Glomerular visceral epithelial cell (primary cell): ENCODE measurements at regions not wholly inside any gene's neighbourhood (a gene's known extent, or its start where the extent isn't known, plus 50 kb on each side); places are given as distances from the start of the nearest gene placed in this dataset.
"Not testable (repeated sequence)": the region's sequence is repeated elsewhere in the genome, so short reads cannot be mapped to it uniquely, and the experiment has no call there.

Source experiments
- DNase-seq: peaks from one replicate; pipeline ENCODE4 v3.0.0-alpha.2; 2016; ENCODE audit errors: extremely low spot score

DNA sequence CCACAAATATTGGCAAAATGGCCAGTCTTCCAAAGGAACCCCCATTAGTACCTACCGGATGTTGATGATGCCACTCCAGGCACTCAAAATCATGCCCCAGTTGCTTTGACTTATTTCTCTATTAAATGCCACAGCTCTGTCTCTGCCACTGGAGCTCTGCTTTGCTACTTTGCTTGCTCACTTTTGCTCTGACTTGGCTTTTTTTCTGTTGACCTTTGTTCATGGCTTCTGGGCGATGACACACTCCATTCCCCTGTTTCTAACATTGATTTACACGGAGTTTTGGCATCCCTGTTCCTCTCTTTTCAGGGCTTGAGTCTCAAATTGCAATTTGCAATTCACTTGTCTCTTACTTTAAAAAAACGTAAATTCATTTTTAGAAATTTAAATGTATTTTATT lies 217.1 kb upstream of the SPRY2 start:
- DNase-seq: no peak

- no peak for DNase-seq
These were observed 215.1 kb upstream of the SPRY2 start for GRCh38 chr13:80555796-80556678.

GRCh38 chr13:80552851-80553440 lies 212.0 kb upstream of the SPRY2 start:
- DNase-seq: no peak

- no peak for DNase-seq
These were observed 210.9 kb upstream of the SPRY2 start for GRCh38 chr13:80551650-80552497.

- no peak for DNase-seq
These were observed 210.1 kb upstream of the SPRY2 start for GRCh38 chr13:80550971-80551441.

GRCh38 chr13:80548915-80549314 lies 208.0 kb upstream of the SPRY2 start:
- no peak for DNase-seq

- DNase-seq: no peak
These were observed 207.2 kb upstream of the SPRY2 start for GRCh38 chr13:80547885-80548825.

DNA sequence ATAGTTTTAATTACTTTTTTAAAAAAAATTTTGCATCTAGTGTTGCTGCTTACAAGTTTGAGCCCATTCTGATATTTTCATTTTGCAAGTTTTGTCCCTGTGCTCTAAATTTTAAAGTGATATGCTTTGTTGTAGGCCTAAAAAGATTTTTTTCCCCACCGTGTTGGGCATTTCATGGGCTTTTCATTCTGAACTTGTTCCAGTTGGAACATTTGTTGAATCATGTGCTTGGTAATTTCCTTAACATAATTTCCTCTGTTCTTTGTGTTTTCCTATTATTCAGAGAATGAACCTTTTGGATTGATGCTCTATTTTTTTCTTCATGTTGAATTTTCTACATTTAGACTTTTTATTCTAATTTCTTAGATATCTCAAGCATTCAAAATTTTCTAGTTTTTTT lies 206.4 kb upstream of the SPRY2 start:
- DNase-seq: no peak

GRCh38 chr13:80533175-80533574 lies 192.2 kb upstream of the SPRY2 start:
- DNase-seq: no peak

- DNase-seq: no peak
These were observed 190.0 kb upstream of the SPRY2 start for GRCh38 chr13:80530902-80531301.

DNA sequence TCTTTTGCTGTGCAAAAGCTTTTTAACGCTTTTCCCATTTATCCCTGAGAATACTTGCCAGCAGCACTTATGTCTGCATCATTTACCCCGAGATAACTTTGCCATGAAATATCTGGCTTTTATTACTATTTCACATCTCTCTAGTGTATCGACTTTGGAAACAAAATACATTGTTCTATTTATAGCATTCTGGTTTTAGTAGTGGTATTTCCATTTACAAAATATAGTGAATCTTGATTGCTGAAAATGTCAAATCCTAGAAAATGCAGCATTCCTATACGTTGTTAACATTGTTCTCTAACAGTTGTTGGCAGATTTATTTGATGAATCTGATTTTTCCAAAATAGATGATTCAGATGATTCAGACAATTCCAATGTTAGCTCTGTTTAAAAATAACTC lies 189.3 kb upstream of the SPRY2 start:
- DNase-seq: no peak

DNA sequence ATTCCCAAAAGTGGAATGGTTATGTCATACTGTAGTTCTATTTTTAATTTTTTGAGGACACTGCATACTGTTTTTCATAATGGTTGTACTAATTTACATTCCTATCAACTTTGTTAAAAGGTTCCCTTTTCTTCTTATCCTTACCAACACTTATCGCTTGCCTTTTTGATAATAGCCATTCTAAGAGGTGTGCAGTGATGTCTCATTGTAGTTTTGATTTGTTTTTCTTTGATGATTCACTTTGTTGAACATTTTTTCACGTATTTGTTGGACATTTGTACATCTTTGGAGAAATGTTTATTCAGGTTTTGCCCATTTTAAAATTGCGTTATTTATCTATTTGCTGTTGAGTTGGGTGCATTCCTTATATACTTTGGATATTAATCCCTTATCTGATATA lies 188.8 kb upstream of the SPRY2 start:
- no peak for DNase-seq

DNA sequence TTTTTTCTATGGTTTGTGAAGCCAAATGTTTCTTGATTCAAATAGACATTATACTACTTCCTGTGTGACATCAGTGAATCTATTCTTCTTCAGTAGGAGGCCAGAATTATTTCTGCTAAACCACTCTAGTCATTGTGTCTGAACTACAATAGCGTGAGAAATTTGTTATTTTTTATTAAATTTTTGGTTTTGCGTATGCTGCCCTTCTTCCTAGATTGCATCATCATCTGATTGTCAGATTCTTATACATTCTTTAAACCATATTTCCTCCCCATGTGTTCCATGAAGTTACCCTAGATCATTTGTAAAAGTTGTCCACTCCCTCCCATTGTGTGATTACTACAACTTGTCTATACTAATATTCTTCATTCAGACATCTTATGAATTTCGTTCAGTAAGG lies 187.8 kb upstream of the SPRY2 start:
- no peak for DNase-seq

DNA sequence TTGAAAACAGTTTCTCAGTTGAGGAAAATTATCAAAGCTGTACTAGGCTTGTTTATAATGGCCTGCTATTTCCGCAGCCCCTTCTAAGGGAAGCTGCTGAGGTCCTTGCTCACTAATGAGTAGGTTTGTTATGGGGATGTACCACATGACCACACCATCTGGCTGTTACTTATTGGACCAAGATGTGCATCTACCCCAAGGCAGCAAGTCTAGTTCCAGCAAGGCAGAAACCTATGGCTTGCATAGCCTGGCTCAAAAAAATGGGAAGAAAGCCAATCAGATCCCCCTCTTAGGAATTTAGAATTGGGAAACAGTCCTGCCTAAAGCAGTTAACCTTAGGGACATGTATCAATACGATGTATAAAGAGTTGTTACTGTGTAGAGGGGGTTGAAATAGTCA lies 186.5 kb upstream of the SPRY2 start:
- no peak for DNase-seq

DNA sequence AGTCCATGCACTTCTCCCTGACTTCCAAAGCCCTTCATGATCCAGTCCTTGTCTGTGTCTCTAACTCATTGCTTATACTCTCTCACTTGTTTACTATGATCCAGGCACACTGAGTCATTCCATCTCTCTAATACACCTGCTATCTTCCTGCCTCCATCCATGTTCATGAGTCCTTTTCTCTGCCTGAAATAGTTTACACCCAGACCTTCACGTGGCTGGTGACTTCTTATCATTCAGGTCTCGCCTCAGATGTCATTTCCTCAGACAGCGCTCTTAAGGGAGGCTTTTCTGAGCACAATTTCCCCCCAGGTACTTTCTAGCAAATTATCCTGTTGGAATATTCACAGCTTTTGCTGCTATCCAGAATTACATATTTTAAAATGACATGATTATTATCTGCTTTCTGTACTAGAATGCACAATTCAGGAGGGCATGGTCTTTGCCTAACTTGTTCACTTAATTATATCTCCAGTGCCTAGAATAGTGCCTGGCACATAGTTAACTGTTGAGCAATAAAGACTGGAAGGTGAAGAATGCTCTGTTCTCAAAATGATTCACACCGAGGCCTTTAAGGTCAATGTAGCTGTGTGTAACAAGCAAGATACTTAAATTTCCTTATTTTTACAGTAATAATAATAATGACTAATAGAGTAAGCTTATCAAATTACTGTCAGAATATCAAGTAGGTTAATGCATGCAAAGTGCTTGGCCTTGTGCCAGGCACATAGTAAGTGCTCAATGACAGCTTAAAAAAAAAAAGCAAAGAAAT lies 183.7 kb upstream of the SPRY2 start:
- DNase-seq: no peak

DNA sequence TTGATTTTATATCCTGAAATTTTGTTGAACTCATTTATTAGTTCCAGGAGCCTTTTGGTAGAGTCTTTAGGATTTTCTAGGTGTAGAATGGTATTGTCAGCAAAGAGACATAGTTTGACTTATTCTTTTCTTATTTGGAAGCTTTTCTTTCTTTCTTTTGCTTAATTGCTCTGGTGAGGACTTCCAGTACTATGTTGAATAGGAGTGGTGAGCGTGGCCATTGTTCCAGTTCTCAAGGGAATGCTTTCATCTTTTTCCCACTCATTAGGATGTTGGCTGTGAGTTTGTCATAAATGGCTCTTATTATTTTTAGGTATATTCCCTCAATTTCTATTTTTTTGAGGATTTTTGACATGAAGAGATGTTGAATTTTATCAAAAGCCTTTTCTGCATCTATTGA lies 182.2 kb upstream of the SPRY2 start:
- DNase-seq: no peak

- DNase-seq: not testable (repeated sequence)
These were observed 181.5 kb upstream of the SPRY2 start for GRCh38 chr13:80522463-80522862.

DNA sequence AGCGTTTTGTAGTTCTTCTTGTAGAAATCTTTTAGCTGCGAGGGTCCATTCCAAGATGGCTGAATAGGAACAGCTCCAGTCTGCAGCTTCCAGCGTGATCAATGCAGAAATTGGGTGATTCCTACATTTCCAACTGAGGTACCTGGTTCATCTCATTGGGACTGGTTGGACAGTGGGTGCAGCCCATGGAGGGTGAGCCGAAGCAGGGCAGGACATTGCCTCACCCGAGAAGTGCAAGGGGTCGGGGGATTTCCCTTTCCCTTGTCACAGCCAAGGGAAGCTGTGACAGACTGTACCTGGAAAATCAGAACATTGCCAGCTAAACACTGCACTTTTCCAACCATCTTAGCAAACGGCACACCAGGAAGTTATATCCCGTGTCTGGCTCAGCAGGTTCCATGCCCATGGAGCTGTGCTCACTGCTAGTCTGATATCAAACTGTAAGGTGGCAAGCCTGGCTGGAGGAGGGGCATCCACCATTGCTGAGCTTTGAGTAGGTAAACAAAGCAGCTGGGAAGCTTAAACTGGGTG lies 176.0 kb upstream of the SPRY2 start:
- DNase-seq: no peak

DNA sequence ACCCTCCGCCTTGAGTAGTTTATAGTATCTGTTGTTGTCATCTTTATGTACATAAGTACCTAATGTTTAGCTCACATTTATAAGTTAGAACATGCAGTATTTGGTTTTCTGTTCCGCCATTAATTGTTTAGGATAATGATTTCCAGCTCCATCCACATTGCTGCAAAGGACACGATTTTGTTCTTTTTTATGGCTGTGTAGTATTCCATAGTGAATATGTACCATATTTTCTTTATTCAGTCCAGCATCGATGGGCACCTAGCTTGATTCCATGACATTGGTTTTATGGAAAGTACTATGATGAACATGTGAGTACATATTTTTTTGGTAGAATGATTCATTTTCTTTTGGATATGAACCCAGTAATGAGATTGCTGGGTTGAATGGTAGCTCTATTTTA lies 174.4 kb upstream of the SPRY2 start:
- DNase-seq: no peak

DNA sequence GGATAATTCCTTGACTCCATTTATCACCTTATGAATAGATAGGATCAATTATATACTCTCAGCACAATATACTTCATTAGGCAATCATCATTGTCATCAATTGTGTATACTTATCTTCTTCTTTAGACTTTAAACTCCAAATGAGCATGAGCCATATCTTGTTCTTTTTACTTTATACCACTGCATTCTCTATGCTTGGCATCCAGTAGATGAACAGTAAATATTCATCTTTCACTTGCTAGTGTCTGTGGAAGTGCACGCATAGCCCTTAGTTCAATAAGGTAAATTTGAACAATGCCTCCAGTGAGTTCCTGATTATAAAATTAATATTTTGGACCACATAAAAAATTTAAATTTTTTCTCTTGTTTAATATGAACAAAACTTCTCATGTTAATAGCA lies 172.3 kb upstream of the SPRY2 start:
- no peak for DNase-seq
